PFSK-1 (cell line): ENCODE measurements at regions not wholly inside any gene's neighbourhood (a gene's known extent, or its start where the extent isn't known, plus 50 kb on each side); places are given as distances from the start of the nearest gene placed in this dataset.

ENCODE experiments used
- POLR2AphosphoS5 ChIP-seq: IDR thresholded peaks from 2 replicates; pipeline ENCODE4 v1.6.1; 2012; ENCODE audit warnings: low read depth, mild to moderate bottlenecking, control low read depth, low read length, moderate library complexity
- SIN3A ChIP-seq: IDR thresholded peaks from 2 replicates; pipeline ENCODE4 v1.6.1; 2012; ENCODE audit warnings: mild to moderate bottlenecking, low read length, moderate library complexity, borderline replicate concordance; ENCODE audit not compliant: insufficient read depth
- TF ChIP-seq, protein P1 (sequence below), 2 experiments: IDR thresholded peaks; 2 replicates each; pipeline versions ENCODE4 v1.6.1 to v1.8.0; 2011 to 2012; ENCODE audit warnings: low read depth in 2 of 2, low read length in 2 of 2, control low read depth in 1 of 2, inconsistent platforms in 1 of 2, mild to moderate bottlenecking in 1 of 2, moderate library complexity in 1 of 2; ENCODE audit not compliant: insufficient read depth in 1 of 2

DNA sequence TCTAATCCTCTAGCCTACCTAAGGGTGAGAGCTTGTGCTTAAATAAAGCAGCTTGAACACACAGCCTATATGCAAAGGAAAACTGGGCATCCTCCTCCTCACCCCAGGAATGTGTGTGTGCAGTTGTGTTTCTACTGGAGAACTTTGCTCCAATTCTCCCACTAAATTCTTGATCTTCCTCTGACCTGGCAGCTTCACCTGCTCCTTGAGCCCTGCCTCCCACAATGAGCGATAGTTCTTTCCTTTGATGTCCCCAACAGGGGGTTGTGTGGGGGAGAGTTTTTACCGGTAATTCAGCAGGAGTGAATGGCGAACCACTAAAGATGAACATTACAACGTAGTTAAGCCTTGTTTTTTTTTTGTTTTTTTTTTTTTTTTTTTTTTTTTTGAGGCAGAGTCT is 113.5 kb upstream of the RCN1 start:
- TF ChIP-seq POLR2AphosphoS5 (no peak), SIN3A (no peak)
- TF ChIP-seq, protein P1, sequence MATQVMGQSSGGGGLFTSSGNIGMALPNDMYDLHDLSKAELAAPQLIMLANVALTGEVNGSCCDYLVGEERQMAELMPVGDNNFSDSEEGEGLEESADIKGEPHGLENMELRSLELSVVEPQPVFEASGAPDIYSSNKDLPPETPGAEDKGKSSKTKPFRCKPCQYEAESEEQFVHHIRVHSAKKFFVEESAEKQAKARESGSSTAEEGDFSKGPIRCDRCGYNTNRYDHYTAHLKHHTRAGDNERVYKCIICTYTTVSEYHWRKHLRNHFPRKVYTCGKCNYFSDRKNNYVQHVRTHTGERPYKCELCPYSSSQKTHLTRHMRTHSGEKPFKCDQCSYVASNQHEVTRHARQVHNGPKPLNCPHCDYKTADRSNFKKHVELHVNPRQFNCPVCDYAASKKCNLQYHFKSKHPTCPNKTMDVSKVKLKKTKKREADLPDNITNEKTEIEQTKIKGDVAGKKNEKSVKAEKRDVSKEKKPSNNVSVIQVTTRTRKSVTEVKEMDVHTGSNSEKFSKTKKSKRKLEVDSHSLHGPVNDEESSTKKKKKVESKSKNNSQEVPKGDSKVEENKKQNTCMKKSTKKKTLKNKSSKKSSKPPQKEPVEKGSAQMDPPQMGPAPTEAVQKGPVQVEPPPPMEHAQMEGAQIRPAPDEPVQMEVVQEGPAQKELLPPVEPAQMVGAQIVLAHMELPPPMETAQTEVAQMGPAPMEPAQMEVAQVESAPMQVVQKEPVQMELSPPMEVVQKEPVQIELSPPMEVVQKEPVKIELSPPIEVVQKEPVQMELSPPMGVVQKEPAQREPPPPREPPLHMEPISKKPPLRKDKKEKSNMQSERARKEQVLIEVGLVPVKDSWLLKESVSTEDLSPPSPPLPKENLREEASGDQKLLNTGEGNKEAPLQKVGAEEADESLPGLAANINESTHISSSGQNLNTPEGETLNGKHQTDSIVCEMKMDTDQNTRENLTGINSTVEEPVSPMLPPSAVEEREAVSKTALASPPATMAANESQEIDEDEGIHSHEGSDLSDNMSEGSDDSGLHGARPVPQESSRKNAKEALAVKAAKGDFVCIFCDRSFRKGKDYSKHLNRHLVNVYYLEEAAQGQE (IDR thresholded peaks at IDR 0.05; ENCODE audit: insufficient read depth in 1 of 2, low read depth in 2 of 2, low read length in 2 of 2), result no peak
